Endothelial cell of umbilical vein (primary cell): ENCODE measurements at regions not wholly inside any gene's neighbourhood (a gene's known extent, or its start where the extent isn't known, plus 50 kb on each side); places are given as distances from the start of the nearest gene placed in this dataset.

ENCODE experiments used
- BruUV-seq: library from RNA; stranded (reverse); fragments of 400-500 nt; replicated peaks from 2 replicates; lab custom pipeline; 2021; lab: Mats Ljungman, UMichigan
- CTCF ChIA-PET: fragments of 300-600, 350-600 bp; sonication (Branson Sonifier 250); formaldehyde crosslinking; loops from one replicate; lab custom pipeline; 2021; ENCODE audit warnings: antibody characterized with exemption, inconsistent platforms; lab: Charles Lee
- POLR2A ChIA-PET: fragments of 300-600, 350-600 bp; sonication (Branson Sonifier 250); formaldehyde crosslinking; loops from one replicate; lab custom pipeline; 2021; ENCODE audit warnings: antibody characterized with exemption, inconsistent platforms; lab: Charles Lee
- DNase-seq: peaks from one replicate; pipeline ENCODE4 v3.0.0-alpha.2; 2011; ENCODE audit warnings: low read depth, low spot score
- FAIRE-seq: peaks from 2 replicates; lab custom pipeline; 2011; peaks lifted over from hg19 to GRCh38; lab: Jason Lieb, UNC
- H2AFZ ChIP-seq: 2 replicates; pipeline ENCODE4 v1.6.0; 2012; ENCODE audit warnings: low read depth, low read length, control low read depth, inconsistent platforms
- H3K27ac ChIP-seq: 2 replicates; pipeline ENCODE4 v1.5.1; 2011; ENCODE audit warnings: low read depth, mild to moderate bottlenecking, control low read depth, low read length, moderate library complexity; ENCODE audit not compliant: insufficient read depth
- H3K27me3 ChIP-seq, 2 experiments: 2 replicates each; pipeline versions ENCODE4 v1.6.0 to v1.6.1; 2011; ENCODE audit warnings: low read length in 2 of 2, mixed read lengths in 1 of 2; ENCODE audit not compliant: control insufficient read depth in 2 of 2, insufficient read depth in 2 of 2
- H3K36me3 ChIP-seq, 2 experiments: 2 replicates in 1 of 2; 3 replicates in 1 of 2; pipeline ENCODE4 v1.5.1; 2011; ENCODE audit warnings: low read length in 2 of 2, mild to moderate bottlenecking in 1 of 2, moderate library complexity in 1 of 2; ENCODE audit not compliant: control insufficient read depth in 2 of 2, insufficient read depth in 2 of 2; ENCODE audit errors: extremely low read depth in 1 of 2
- H3K4me1 ChIP-seq: 3 replicates; pipeline ENCODE4 v1.5.1; 2011; ENCODE audit warnings: mild to moderate bottlenecking, low read length; ENCODE audit not compliant: control insufficient read depth, insufficient read depth; ENCODE audit errors: extremely low read depth
- H3K4me2 ChIP-seq: 2 replicates; pipeline ENCODE4 v1.6.1; 2011; ENCODE audit warnings: low read length, control low read depth, mixed read lengths; ENCODE audit not compliant: insufficient read depth
- H3K4me3 ChIP-seq, 3 experiments: fragments of 200-600 bp in 1 of 3; sonication (generic), shearing (Covaris generic) in 1 of 3; replicated peaks in 1 of 3; 2 replicates each; pipeline ENCODE4 v1.5.1; 2011 to 2016; ENCODE audit warnings: control low read depth in 3 of 3, low read length in 3 of 3, mild to moderate bottlenecking in 2 of 3, inconsistent platforms in 1 of 3, low read depth in 1 of 3, moderate library complexity in 1 of 3; ENCODE audit not compliant: insufficient read depth in 1 of 3
- H3K79me2 ChIP-seq: 2 replicates; pipeline ENCODE4 v1.6.0; 2012; ENCODE audit warnings: low read length, inconsistent platforms; ENCODE audit not compliant: control insufficient read depth, insufficient read depth
- H3K9ac ChIP-seq: replicated peaks from 2 replicates; pipeline ENCODE3; 2011; ENCODE audit warnings: low read length, control low read depth; ENCODE audit not compliant: insufficient read depth; ENCODE audit errors: extremely low read depth
- H3K9me1 ChIP-seq: replicated peaks from 3 replicates; pipeline ENCODE4 v1.6.0; 2011; ENCODE audit warnings: mild to moderate bottlenecking, low read length; ENCODE audit not compliant: control insufficient read depth, insufficient read depth; ENCODE audit errors: extremely low read depth
- H3K9me3 ChIP-seq: replicated peaks from 2 replicates; pipeline ENCODE4 v1.5.1; 2012; ENCODE audit warnings: low read length, inconsistent platforms; ENCODE audit not compliant: control insufficient read depth, insufficient read depth
- H4K20me1 ChIP-seq: replicated peaks from 2 replicates; pipeline ENCODE3; 2011; ENCODE audit warnings: mild to moderate bottlenecking, low read length; ENCODE audit not compliant: control insufficient read depth, insufficient read depth; ENCODE audit errors: extremely low read depth
- CTCF ChIP-seq, 2 donors: IDR thresholded peaks; 1 replicate in 1 of 2; 2 replicates in 1 of 2; pipeline ENCODE4 v1.5.1; 2011; ENCODE audit warnings: low read length in 2 of 2, mild to moderate bottlenecking in 2 of 2, moderate library complexity in 2 of 2, control low read depth in 1 of 2, inconsistent platforms in 1 of 2, low read depth in 1 of 2; ENCODE audit not compliant: insufficient read depth in 1 of 2; ENCODE audit errors: extremely low read depth in 1 of 2
- EZH2 ChIP-seq: IDR thresholded peaks from 2 replicates; pipeline ENCODE4 v1.6.1; 2012; ENCODE audit warnings: borderline replicate concordance, low read depth, mild to moderate bottlenecking, moderate library complexity, low read length, inconsistent platforms; ENCODE audit not compliant: severe bottlenecking
- FOS ChIP-seq: IDR thresholded peaks from 2 replicates; pipeline ENCODE4 v1.6.1; 2011; ENCODE audit warnings: mild to moderate bottlenecking, low read length, moderate library complexity, borderline replicate concordance; ENCODE audit not compliant: insufficient read depth
- GATA2 ChIP-seq: IDR thresholded peaks from 2 replicates; pipeline ENCODE4 v1.7.0; 2011; ENCODE audit warnings: low read depth, mild to moderate bottlenecking, moderate library complexity, mixed read lengths, low read length; ENCODE audit not compliant: insufficient read length, insufficient read depth
- JUN ChIP-seq: IDR thresholded peaks from 2 replicates; pipeline ENCODE4 v1.6.1; 2011; ENCODE audit warnings: borderline replicate concordance, low read depth; ENCODE audit not compliant: insufficient read length, insufficient read depth
- MAX ChIP-seq: IDR thresholded peaks from 2 replicates; pipeline ENCODE4 v1.6.1; 2011; ENCODE audit not compliant: insufficient read depth, insufficient read length
- MYC ChIP-seq: IDR thresholded peaks from one replicate; pipeline ENCODE4 v1.6.1; 2011; ENCODE audit warnings: mild to moderate bottlenecking, low read depth, low read length
- POLR2A ChIP-seq: IDR thresholded peaks from 2 replicates; pipeline ENCODE4 v1.6.1; 2012; ENCODE audit warnings: low read depth, mild to moderate bottlenecking, control low read depth, low read length
- POLR2AphosphoS5 ChIP-seq: IDR thresholded peaks from 2 replicates; pipeline ENCODE4 v1.6.1; 2012; ENCODE audit warnings: low read depth, mild to moderate bottlenecking, control low read depth, low read length, moderate library complexity; ENCODE audit not compliant: insufficient read depth
- dilution Hi-C: fragments of 300-500 bp; cut with MboI; formaldehyde crosslinking; loops from one replicate; pipeline ENCODE4 v1.15.0; 2019; ENCODE audit warnings: low sequenced_read_pairs; ENCODE audit not compliant: extremely low pct_ligation_motif_present
- intact Hi-C: fragments of 100-400 bp; cut with micrococcal nuclease; formaldehyde crosslinking; loops from one replicate; pipeline ENCODE4 v1.10.0; 2022

- intact Hi-C loops (no loop called here), dilution Hi-C loops (no loop called here)
- no peaks in the 10 kb centered on the region for H3K36me3 ChIP-seq
- no peaks in the 10 kb centered on the region for H3K9me3 ChIP-seq
- H3K27me3 ChIP-seq: no peaks in the 10 kb centered on the region
- DNase-seq (no peak), FAIRE-seq (no peak)
- no peaks in the 10 kb centered on the region for H3K9me1 ChIP-seq
- TF ChIP-seq CTCF (IDR thresholded peaks at IDR 0.05; ENCODE audit: extremely low read depth in 1 of 2, insufficient read depth in 1 of 2, low read depth in 1 of 2, low read length in 2 of 2) (no peak), MAX (no peak), GATA2 (no peak), JUN (no peak), POLR2A (no peak), POLR2AphosphoS5 (no peak), FOS (no peak), EZH2 (no peak), MYC (no peak)
- ChIA-PET POLR2A (no interaction called here), CTCF (no interaction called here)
- no peak overlapping the region for H3K4me2 ChIP-seq
- no peak overlapping the region for H3K9ac ChIP-seq
- no peak overlapping the region for H3K4me3 ChIP-seq
- BruUV-seq: no TSS peak
- no peaks in the 10 kb centered on the region for H4K20me1 ChIP-seq
- no peaks in the 10 kb centered on the region for H3K4me1 ChIP-seq
- no peak overlapping the region for H2AFZ ChIP-seq
- no peak overlapping the region for H3K27ac ChIP-seq
- H3K79me2 ChIP-seq: no peaks in the 10 kb centered on the region
These were observed 1019.7 kb upstream of the LRRN3 start for GRCh38 chr7:110071192-110071591.
